Panc1 (cell line): ENCODE measurements at regions not wholly inside any gene's neighbourhood (a gene's known extent, or its start where the extent isn't known, plus 50 kb on each side); places are given as distances from the start of the nearest gene placed in this dataset.

ENCODE experiments used
- ATAC-seq: fragments of 200-7000 bp; cut with Tn5 transposase; 2 replicates; pipeline ENCODE4 v1.9.1; 2020; ENCODE audit warnings: mild to moderate bottlenecking, moderate library complexity
- BruUV-seq: library from RNA; stranded (reverse); fragments of 400-500 nt; replicated peaks from 2 replicates; lab custom pipeline; 2021; lab: Mats Ljungman, UMichigan
- CTCF ChIA-PET: fragments of 300-600 bp; sonication (Branson Sonifier 250); formaldehyde crosslinking; loops from one replicate; lab custom pipeline; 2022; ENCODE audit warnings: antibody characterized with exemption; lab: Charles Lee
- POLR2A ChIA-PET: fragments of 300-600 bp; sonication (Branson Sonifier 250); formaldehyde crosslinking; loops from one replicate; lab custom pipeline; 2022; ENCODE audit warnings: antibody characterized with exemption; lab: Charles Lee
- DNase-seq: peaks from one replicate; pipeline ENCODE4 v3.0.0-alpha.2; 2010; ENCODE audit warnings: low read depth, low spot score
- H3K27ac ChIP-seq: 2 replicates; pipeline ENCODE4 v1.5.1; 2011; ENCODE audit warnings: mild to moderate bottlenecking, low read length, inconsistent platforms
- H3K27me3 ChIP-seq: fragments of 200-500 bp; sonication (Bioruptor generic); 2 replicates; pipeline ENCODE4 v1.6.0; 2014; ENCODE audit warnings: low read length, inconsistent platforms; ENCODE audit not compliant: control insufficient read depth, insufficient read depth
- H3K36me3 ChIP-seq: fragments of 200-500 bp; sonication (Bioruptor generic); 2 replicates; pipeline ENCODE4 v1.5.1; 2014; ENCODE audit warnings: inconsistent platforms, mild to moderate bottlenecking, low read length, moderate library complexity; ENCODE audit not compliant: control insufficient read depth, insufficient read depth
- H3K4me1 ChIP-seq: 2 replicates; pipeline ENCODE4 v1.5.1; 2011; ENCODE audit warnings: inconsistent platforms, mild to moderate bottlenecking, low read length, moderate library complexity; ENCODE audit not compliant: control insufficient read depth, insufficient read depth
- H3K4me3 ChIP-seq, 2 experiments: 2 replicates each; pipeline ENCODE4 v1.5.1; 2011 to 2012; ENCODE audit warnings: low read depth in 2 of 2, low read length in 2 of 2, mild to moderate bottlenecking in 2 of 2, inconsistent platforms in 1 of 2, moderate library complexity in 1 of 2
- H3K9me3 ChIP-seq: fragments of 200-500 bp; sonication (Bioruptor generic); 2 replicates; pipeline ENCODE4 v1.5.1; 2014; ENCODE audit warnings: low read depth, mild to moderate bottlenecking, inconsistent platforms, low read length, moderate library complexity; ENCODE audit not compliant: control insufficient read depth, insufficient read depth
- POLR2AphosphoS5 ChIP-seq: IDR thresholded peaks from 2 replicates; pipeline ENCODE4 v1.6.1; 2012; ENCODE audit warnings: mild to moderate bottlenecking, low read depth, low read length, moderate library complexity
- SIN3A ChIP-seq: IDR thresholded peaks from 2 replicates; pipeline ENCODE4 v1.6.1; 2012; ENCODE audit warnings: low read depth, mild to moderate bottlenecking, low read length, moderate library complexity, borderline replicate concordance; ENCODE audit not compliant: insufficient read depth
- TCF7L2 ChIP-seq: IDR thresholded peaks from 2 replicates; pipeline ENCODE4 v1.6.1; 2011; ENCODE audit warnings: mild to moderate bottlenecking, low read depth, low read length, inconsistent platforms
- in situ Hi-C: cut with HindIII; loops from 2 replicates; pipeline ENCODE4 v1.10.0; 2016; ENCODE audit warnings: low sequenced_read_pairs, low pct_unique_long_range_greater_than_20kb
- intact Hi-C: fragments of 100-400 bp; cut with micrococcal nuclease; formaldehyde crosslinking; loops from one replicate; pipeline ENCODE4 v1.10.0; 2022; ENCODE audit not compliant: unreplicated experiment
- TF ChIP-seq, protein P1 (sequence below): fragments of 450-650 bp; IDR thresholded peaks from 2 replicates; pipeline ENCODE4 v1.5.1; 2017; ENCODE audit warnings: mild to moderate bottlenecking
- TF ChIP-seq, protein P2 (sequence below), 2 experiments: IDR thresholded peaks; 2 replicates each; pipeline ENCODE4 v1.6.1; 2011 to 2012; ENCODE audit warnings: low read depth in 2 of 2, control low read depth in 1 of 2, low read length in 1 of 2, mild to moderate bottlenecking in 1 of 2, moderate library complexity in 1 of 2; ENCODE audit not compliant: insufficient read depth in 1 of 2

DNA sequence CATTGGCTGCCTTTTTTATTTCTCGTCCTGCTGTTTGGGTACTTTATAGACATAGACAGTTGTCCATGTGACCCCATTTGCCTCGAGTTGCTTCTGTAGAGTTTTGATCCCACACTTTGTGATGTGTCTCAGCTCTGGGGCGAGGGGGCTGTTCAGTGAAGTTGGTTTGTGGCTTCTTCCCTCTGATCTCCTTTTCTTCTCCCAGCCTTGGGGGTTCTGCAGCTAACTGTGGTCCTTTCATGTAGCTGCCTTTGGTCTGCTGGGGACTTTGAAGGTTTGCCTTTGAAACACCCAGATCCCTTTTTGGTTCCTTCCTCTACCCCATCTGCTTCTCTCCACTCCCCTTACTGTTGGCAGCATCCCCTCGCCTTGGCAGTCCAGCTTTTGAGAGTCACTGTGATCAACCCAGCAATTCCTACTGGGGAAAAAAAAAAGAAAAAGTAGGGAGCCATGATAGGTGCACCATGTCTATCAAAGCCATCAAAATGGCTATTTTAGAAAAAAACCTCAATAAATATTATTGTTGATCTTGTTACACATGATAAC, 728.8 kb upstream of the RBFOX1 start:
- Histone ChIP-seq H3K9me3 (no peaks in the 10 kb centered on the region), H3K27me3 (peaks cover 4% of the 10 kb centered on the region; the same call in 1 of the 2 replicates), H3K4me1 (no peaks in the 10 kb centered on the region), H3K36me3 (no peaks in the 10 kb centered on the region), H3K4me3 (no peak overlapping the region), H3K27ac (no peak overlapping the region)
- no peak for ATAC-seq
- ChIA-PET CTCF (no interaction called here), POLR2A (no interaction called here)
- TF ChIP-seq, protein P1, sequence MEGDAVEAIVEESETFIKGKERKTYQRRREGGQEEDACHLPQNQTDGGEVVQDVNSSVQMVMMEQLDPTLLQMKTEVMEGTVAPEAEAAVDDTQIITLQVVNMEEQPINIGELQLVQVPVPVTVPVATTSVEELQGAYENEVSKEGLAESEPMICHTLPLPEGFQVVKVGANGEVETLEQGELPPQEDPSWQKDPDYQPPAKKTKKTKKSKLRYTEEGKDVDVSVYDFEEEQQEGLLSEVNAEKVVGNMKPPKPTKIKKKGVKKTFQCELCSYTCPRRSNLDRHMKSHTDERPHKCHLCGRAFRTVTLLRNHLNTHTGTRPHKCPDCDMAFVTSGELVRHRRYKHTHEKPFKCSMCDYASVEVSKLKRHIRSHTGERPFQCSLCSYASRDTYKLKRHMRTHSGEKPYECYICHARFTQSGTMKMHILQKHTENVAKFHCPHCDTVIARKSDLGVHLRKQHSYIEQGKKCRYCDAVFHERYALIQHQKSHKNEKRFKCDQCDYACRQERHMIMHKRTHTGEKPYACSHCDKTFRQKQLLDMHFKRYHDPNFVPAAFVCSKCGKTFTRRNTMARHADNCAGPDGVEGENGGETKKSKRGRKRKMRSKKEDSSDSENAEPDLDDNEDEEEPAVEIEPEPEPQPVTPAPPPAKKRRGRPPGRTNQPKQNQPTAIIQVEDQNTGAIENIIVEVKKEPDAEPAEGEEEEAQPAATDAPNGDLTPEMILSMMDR: no peak
- TF ChIP-seq POLR2AphosphoS5 (no peak), SIN3A (no peak), TCF7L2 (no peak)
- TF ChIP-seq, protein P2, sequence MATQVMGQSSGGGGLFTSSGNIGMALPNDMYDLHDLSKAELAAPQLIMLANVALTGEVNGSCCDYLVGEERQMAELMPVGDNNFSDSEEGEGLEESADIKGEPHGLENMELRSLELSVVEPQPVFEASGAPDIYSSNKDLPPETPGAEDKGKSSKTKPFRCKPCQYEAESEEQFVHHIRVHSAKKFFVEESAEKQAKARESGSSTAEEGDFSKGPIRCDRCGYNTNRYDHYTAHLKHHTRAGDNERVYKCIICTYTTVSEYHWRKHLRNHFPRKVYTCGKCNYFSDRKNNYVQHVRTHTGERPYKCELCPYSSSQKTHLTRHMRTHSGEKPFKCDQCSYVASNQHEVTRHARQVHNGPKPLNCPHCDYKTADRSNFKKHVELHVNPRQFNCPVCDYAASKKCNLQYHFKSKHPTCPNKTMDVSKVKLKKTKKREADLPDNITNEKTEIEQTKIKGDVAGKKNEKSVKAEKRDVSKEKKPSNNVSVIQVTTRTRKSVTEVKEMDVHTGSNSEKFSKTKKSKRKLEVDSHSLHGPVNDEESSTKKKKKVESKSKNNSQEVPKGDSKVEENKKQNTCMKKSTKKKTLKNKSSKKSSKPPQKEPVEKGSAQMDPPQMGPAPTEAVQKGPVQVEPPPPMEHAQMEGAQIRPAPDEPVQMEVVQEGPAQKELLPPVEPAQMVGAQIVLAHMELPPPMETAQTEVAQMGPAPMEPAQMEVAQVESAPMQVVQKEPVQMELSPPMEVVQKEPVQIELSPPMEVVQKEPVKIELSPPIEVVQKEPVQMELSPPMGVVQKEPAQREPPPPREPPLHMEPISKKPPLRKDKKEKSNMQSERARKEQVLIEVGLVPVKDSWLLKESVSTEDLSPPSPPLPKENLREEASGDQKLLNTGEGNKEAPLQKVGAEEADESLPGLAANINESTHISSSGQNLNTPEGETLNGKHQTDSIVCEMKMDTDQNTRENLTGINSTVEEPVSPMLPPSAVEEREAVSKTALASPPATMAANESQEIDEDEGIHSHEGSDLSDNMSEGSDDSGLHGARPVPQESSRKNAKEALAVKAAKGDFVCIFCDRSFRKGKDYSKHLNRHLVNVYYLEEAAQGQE (IDR thresholded peaks at IDR 0.05; ENCODE audit: insufficient read depth in 1 of 2, low read depth in 2 of 2, low read length in 1 of 2): no peak
- in situ Hi-C loops: no loop called here
- DNase-seq: no peak
- BruUV-seq: no TSS peak
- intact Hi-C loops: no loop called here

- Histone ChIP-seq H3K4me1 (no peaks in the 10 kb centered on the region), H3K4me3 (no peak overlapping the region), H3K36me3 (no peaks in the 10 kb centered on the region), H3K27ac (no peak overlapping the region), H3K9me3 (no peaks in the 10 kb centered on the region), H3K27me3 (peaks cover 4% of the 10 kb centered on the region; the same call in 1 of the 2 replicates)
- ATAC-seq: no peak
- ChIA-PET POLR2A (no interaction called here), CTCF (no interaction called here)
- BruUV-seq: no TSS peak
- no peak for DNase-seq
- intact Hi-C loops (no loop called here), in situ Hi-C loops (no loop called here)
- TF ChIP-seq, protein P1: no peak
- TF ChIP-seq, protein P2 (IDR thresholded peaks at IDR 0.05; ENCODE audit: insufficient read depth in 1 of 2, low read depth in 2 of 2, low read length in 1 of 2): no peak
- TF ChIP-seq SIN3A (no peak), POLR2AphosphoS5 (no peak), TCF7L2 (no peak)
Observed at GRCh38 chr16:6602405-6602804, 730.2 kb upstream of the RBFOX1 start.
